DND-41 (cell line): ENCODE measurements at regions not wholly inside any gene's neighbourhood (a gene's known extent, or its start where the extent isn't known, plus 50 kb on each side); places are given as distances from the start of the nearest gene placed in this dataset.

ENCODE experiments used
- CTCF ChIP-seq: IDR thresholded peaks from 2 replicates; pipeline ENCODE4 v1.5.1; 2012; ENCODE audit warnings: borderline replicate concordance, low read length, moderate library complexity, mild to moderate bottlenecking; ENCODE audit not compliant: poor library complexity, severe bottlenecking; ENCODE audit errors: extremely low read depth
- EZH2 ChIP-seq: IDR thresholded peaks from 3 replicates; pipeline ENCODE4 v1.6.1; 2012; ENCODE audit warnings: borderline replicate concordance, low read depth, mild to moderate bottlenecking, moderate library complexity, low read length, inconsistent platforms; ENCODE audit not compliant: severe bottlenecking

- no peak for TF ChIP-seq CTCF
- TF ChIP-seq EZH2: no peak
Observed at GRCh38 chr1:112209493-112209892, 186.5 kb upstream of the CTTNBP2NL start.
